ENCODE measurements at regions not wholly inside any gene's neighbourhood (a gene's known extent, or its start where the extent isn't known, plus 50 kb on each side); places are given as distances from the start of the nearest gene placed in this dataset.

- TF ChIP-seq POLR2AphosphoS5 (IDR thresholded peaks at IDR 0.05): no peak
- TF ChIP-seq, protein P1, sequence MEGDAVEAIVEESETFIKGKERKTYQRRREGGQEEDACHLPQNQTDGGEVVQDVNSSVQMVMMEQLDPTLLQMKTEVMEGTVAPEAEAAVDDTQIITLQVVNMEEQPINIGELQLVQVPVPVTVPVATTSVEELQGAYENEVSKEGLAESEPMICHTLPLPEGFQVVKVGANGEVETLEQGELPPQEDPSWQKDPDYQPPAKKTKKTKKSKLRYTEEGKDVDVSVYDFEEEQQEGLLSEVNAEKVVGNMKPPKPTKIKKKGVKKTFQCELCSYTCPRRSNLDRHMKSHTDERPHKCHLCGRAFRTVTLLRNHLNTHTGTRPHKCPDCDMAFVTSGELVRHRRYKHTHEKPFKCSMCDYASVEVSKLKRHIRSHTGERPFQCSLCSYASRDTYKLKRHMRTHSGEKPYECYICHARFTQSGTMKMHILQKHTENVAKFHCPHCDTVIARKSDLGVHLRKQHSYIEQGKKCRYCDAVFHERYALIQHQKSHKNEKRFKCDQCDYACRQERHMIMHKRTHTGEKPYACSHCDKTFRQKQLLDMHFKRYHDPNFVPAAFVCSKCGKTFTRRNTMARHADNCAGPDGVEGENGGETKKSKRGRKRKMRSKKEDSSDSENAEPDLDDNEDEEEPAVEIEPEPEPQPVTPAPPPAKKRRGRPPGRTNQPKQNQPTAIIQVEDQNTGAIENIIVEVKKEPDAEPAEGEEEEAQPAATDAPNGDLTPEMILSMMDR (IDR thresholded peaks at IDR 0.05): no peak
- no peak for TF ChIP-seq EP300 (IDR thresholded peaks at IDR 0.05)
- no peak for TF ChIP-seq POLR2A (IDR thresholded peaks at IDR 0.05)
- H3K27me3 ChIP-seq: no peaks in the 10 kb centered on the region
- no peak overlapping the region for H3K4me3 ChIP-seq
- DNase-seq (ENCODE audit: low spot score in 2 of 2): no peak
- no peaks in the 10 kb centered on the region for H3K4me1 ChIP-seq
- H3K36me3 ChIP-seq: no peaks in the 10 kb centered on the region
- WGBS: 65% methylated on average over 3 of the region's 3 CpGs
- H3K27ac ChIP-seq: no peak overlapping the region
- no peaks in the 10 kb centered on the region for H3K9me3 ChIP-seq
These were observed 171.3 kb downstream of the SNCA start for GRCh38 chr4:89665662-89666061.

- H3K27me3 ChIP-seq: no peaks in the 10 kb centered on the region
- no peak overlapping the region for H3K4me3 ChIP-seq
- no peak for DNase-seq (ENCODE audit: low spot score in 2 of 2)
- no peaks in the 10 kb centered on the region for H3K36me3 ChIP-seq
- TF ChIP-seq, protein P1 (IDR thresholded peaks at IDR 0.05): no peak
- TF ChIP-seq EP300 (IDR thresholded peaks at IDR 0.05) (no peak), POLR2AphosphoS5 (IDR thresholded peaks at IDR 0.05) (no peak), POLR2A (IDR thresholded peaks at IDR 0.05) (no peak)
- H3K27ac ChIP-seq: no peak overlapping the region
- H3K9me3 ChIP-seq: no peaks in the 10 kb centered on the region
- H3K4me1 ChIP-seq: no peaks in the 10 kb centered on the region
These were observed 172.4 kb downstream of the SNCA start for GRCh38 chr4:89664521-89664920.

GRCh38 chr4:89661173-89661899, 175.6 kb downstream of the SNCA start:
- Histone ChIP-seq H3K27ac (no peak overlapping the region), H3K9me3 (no peaks in the 10 kb centered on the region), H3K36me3 (no peaks in the 10 kb centered on the region), H3K4me1 (no peaks in the 10 kb centered on the region), H3K4me3 (no peak overlapping the region), H3K27me3 (no peaks in the 10 kb centered on the region)
- 54% methylated on average over 3 of the region's 3 CpGs for WGBS
- no peak for DNase-seq (ENCODE audit: low spot score in 2 of 2)
- no peak for TF ChIP-seq POLR2AphosphoS5 (IDR thresholded peaks at IDR 0.05)
- TF ChIP-seq, protein P1 (IDR thresholded peaks at IDR 0.05): no peak
- TF ChIP-seq POLR2A (IDR thresholded peaks at IDR 0.05): no peak
- TF ChIP-seq EP300 (IDR thresholded peaks at IDR 0.05): no peak

- H3K36me3 ChIP-seq: no peaks in the 10 kb centered on the region
- DNase-seq (ENCODE audit: low spot score in 2 of 2): no peak
- H3K4me1 ChIP-seq: no peaks in the 10 kb centered on the region
- H3K4me3 ChIP-seq: no peak overlapping the region
- no peaks in the 10 kb centered on the region for H3K27me3 ChIP-seq
- TF ChIP-seq, protein P1 (IDR thresholded peaks at IDR 0.05): no peak
- 74% methylated on average over 4 of the region's 4 CpGs for WGBS
- H3K9me3 ChIP-seq: no peaks in the 10 kb centered on the region
- no peak overlapping the region for H3K27ac ChIP-seq
These were observed 176.4 kb downstream of the SNCA start for GRCh38 chr4:89660444-89661172.

- DNase-seq (ENCODE audit: low spot score in 2 of 2): no peak
- 94% methylated on average over 2 of the region's 2 CpGs for WGBS
- H3K27me3 ChIP-seq: no peaks in the 10 kb centered on the region
- H3K36me3 ChIP-seq: no peaks in the 10 kb centered on the region
- no peak for TF ChIP-seq POLR2A (IDR thresholded peaks at IDR 0.05)
- TF ChIP-seq POLR2AphosphoS5 (IDR thresholded peaks at IDR 0.05): no peak
- no peak for TF ChIP-seq EP300 (IDR thresholded peaks at IDR 0.05)
- TF ChIP-seq, protein P1 (IDR thresholded peaks at IDR 0.05): no peak
- no peak overlapping the region for H3K4me3 ChIP-seq
- H3K27ac ChIP-seq: no peak overlapping the region
- H3K9me3 ChIP-seq: no peaks in the 10 kb centered on the region
- no peaks in the 10 kb centered on the region for H3K4me1 ChIP-seq
These were observed 178.3 kb downstream of the SNCA start for GRCh38 chr4:89658701-89659024.
